NCI-H2081 treated with DMSO at 0.1 percent for 48 hours (cell line): ENCODE measurements at regions not wholly inside any gene's neighbourhood (a gene's known extent, or its start where the extent isn't known, plus 50 kb on each side); places are given as distances from the start of the nearest gene placed in this dataset.

Source experiments
- DNase-seq: peaks from one replicate; lab custom pipeline; 2025; lab: John Stamatoyannopoulos, UW

GRCh38 chr2:217749008-217749407, 253.8 kb downstream of the TNS1 start:
- DNase-seq: no peak

- DNase-seq: no peak
Measured at GRCh38 chr2:217746808-217747207, 256.0 kb downstream of the TNS1 start.

GRCh38 chr2:217743966-217744761, 258.6 kb downstream of the TNS1 start:
- no peak for DNase-seq

GRCh38 chr2:217743407-217743806, 259.4 kb downstream of the TNS1 start:
- DNase-seq: no peak

- DNase-seq: no peak
Measured at GRCh38 chr2:217742841-217743240, 260.0 kb downstream of the TNS1 start.

GRCh38 chr2:217742276-217742675, 260.5 kb downstream of the TNS1 start:
- DNase-seq: no peak

- no peak for DNase-seq
Measured at GRCh38 chr2:217741381-217741955, 261.3 kb downstream of the TNS1 start.

GRCh38 chr2:217740756-217741155, 262.0 kb downstream of the TNS1 start:
- DNase-seq: no peak

GRCh38 chr2:217740178-217740577, 262.6 kb downstream of the TNS1 start:
- no peak for DNase-seq

GRCh38 chr2:217739741-217740140, 263.1 kb downstream of the TNS1 start:
- no peak for DNase-seq

- DNase-seq: no peak
Measured at GRCh38 chr2:217738061-217738460, 264.7 kb downstream of the TNS1 start.

GRCh38 chr2:217736776-217737550, 265.8 kb downstream of the TNS1 start:
- DNase-seq: no peak

GRCh38 chr2:217735899-217736298, 266.9 kb downstream of the TNS1 start:
- DNase-seq: no peak

- DNase-seq: no peak
Measured at GRCh38 chr2:217735034-217735433, 267.8 kb downstream of the TNS1 start.

GRCh38 chr2:217733461-217733860, 269.3 kb downstream of the TNS1 start:
- DNase-seq: no peak

- no peak for DNase-seq
Measured at GRCh38 chr2:217732992-217733391, 269.8 kb downstream of the TNS1 start.

- DNase-seq: no peak
Measured at GRCh38 chr2:217731805-217732204, 271.0 kb downstream of the TNS1 start.

- DNase-seq: no peak
Measured at GRCh38 chr2:217729421-217730053, 273.3 kb downstream of the TNS1 start.

GRCh38 chr2:217727801-217728200, 275.0 kb downstream of the TNS1 start:
- DNase-seq: no peak

- DNase-seq: no peak
Measured at GRCh38 chr2:217725409-217725808, 277.4 kb downstream of the TNS1 start.

- DNase-seq: no peak
Measured at GRCh38 chr2:217724471-217724870, 278.3 kb downstream of the TNS1 start.

- DNase-seq: no peak
Measured at GRCh38 chr2:217723981-217724380, 278.8 kb downstream of the TNS1 start.
